RWPE1 (cell line): ENCODE measurements at regions not wholly inside any gene's neighbourhood (a gene's known extent, or its start where the extent isn't known, plus 50 kb on each side); places are given as distances from the start of the nearest gene placed in this dataset.

Source experiments
- CTCF ChIA-PET: fragments of 350-600 bp; sonication (Branson Sonifier 250); formaldehyde crosslinking; extraction: SDS; loops from one replicate; lab custom pipeline; 2021; lab: Yijun Ruan, JAX
- POLR2A ChIA-PET: fragments of 400-600 bp; formaldehyde crosslinking; extraction: SDS; loops from one replicate; lab custom pipeline; 2020; ENCODE audit warnings: antibody characterized with exemption; ENCODE audit not compliant: low non-redundant PET; lab: Yijun Ruan, JAX
- DNase-seq: peaks from one replicate; pipeline ENCODE4 v3.0.0; 2012; ENCODE audit warnings: low spot score
- H3K27ac ChIP-seq: fragments of 450-650 bp; 2 replicates; pipeline ENCODE4 v1.5.1; 2017
- CTCF ChIP-seq: fragments of 450-650 bp; conservative IDR thresholded peaks from 2 replicates; pipeline ENCODE4 v1.5.1; 2017; ENCODE audit warnings: low read depth, mild to moderate bottlenecking

GRCh38 chr1:185483664-185484450, 166.8 kb upstream of the IVNS1ABP start:
- peak; percentile 8 for DNase-seq
- POLR2A ChIA-PET = no interaction called here
- CTCF ChIA-PET = interaction anchor here (0.6 kb wide), 2 partner anchors 8 to 1164 kb away, joined by 3 to 4 read pairs; no protein-coding TSS in a partner anchor
- H3K27ac ChIP-seq = no peak overlapping the region
- no peak for TF ChIP-seq CTCF

- POLR2A ChIA-PET = no interaction called here
- no peak for TF ChIP-seq CTCF
- CTCF ChIA-PET = interaction anchor here (0.6 kb wide), 1 partner anchor 9 kb away, joined by 3 read pairs; no protein-coding TSS in a partner anchor
- no peak for DNase-seq
- H3K27ac ChIP-seq = no peak overlapping the region
Measured at GRCh38 chr1:185483217-185483616, 166.2 kb upstream of the IVNS1ABP start.

GRCh38 chr1:185480545-185480944, 163.5 kb upstream of the IVNS1ABP start:
- CTCF ChIA-PET = no interaction called here
- POLR2A ChIA-PET = no interaction called here
- TF ChIP-seq CTCF = no peak
- no peak overlapping the region for H3K27ac ChIP-seq
- no peak for DNase-seq

- no peak overlapping the region for H3K27ac ChIP-seq
- no peak for TF ChIP-seq CTCF
- POLR2A ChIA-PET = no interaction called here
- DNase-seq = no peak
- CTCF ChIA-PET = no interaction called here
Measured at GRCh38 chr1:185479796-185480195, 162.8 kb upstream of the IVNS1ABP start.

GRCh38 chr1:185478877-185479276, 161.8 kb upstream of the IVNS1ABP start:
- ChIA-PET CTCF (no interaction called here), POLR2A (no interaction called here)
- H3K27ac ChIP-seq = no peak overlapping the region
- no peak for TF ChIP-seq CTCF
- no peak for DNase-seq

GRCh38 chr1:185477638-185478580, 160.9 kb upstream of the IVNS1ABP start:
- no peak overlapping the region for H3K27ac ChIP-seq
- TF ChIP-seq CTCF = no peak
- DNase-seq = no peak
- CTCF ChIA-PET = no interaction called here
- POLR2A ChIA-PET = no interaction called here
